ENCODE measurements at regions not wholly inside any gene's neighbourhood (a gene's known extent, or its start where the extent isn't known, plus 50 kb on each side); places are given as distances from the start of the nearest gene placed in this dataset.

- no peak for TF ChIP-seq CTCF (IDR thresholded peaks at IDR 0.05)
- no peak for TF ChIP-seq EZH2phosphoT487 (IDR thresholded peaks at IDR 0.05)
Measured at GRCh38 chr1:41976671-41977070, 57.9 kb upstream of the HIVEP3 start.

Measured in neural progenitor cell (in vitro differentiated cells).